CD14-positive monocyte (primary cell): ENCODE measurements at regions not wholly inside any gene's neighbourhood (a gene's known extent, or its start where the extent isn't known, plus 50 kb on each side); places are given as distances from the start of the nearest gene placed in this dataset.

Experiments used
- DNase-seq, 3 donors: peaks; one replicate each; pipeline ENCODE4 v3.0.0-alpha.2; 2011 to 2022
- H2AFZ ChIP-seq: 2 replicates; pipeline ENCODE4 v1.6.0; 2012; ENCODE audit warnings: mild to moderate bottlenecking, low read depth, low read length, inconsistent platforms; ENCODE audit not compliant: insufficient read depth, poor library complexity, severe bottlenecking
- H3K27ac ChIP-seq, 2 donors: 1 replicate in 1 of 2; 2 replicates in 1 of 2; pipeline ENCODE4 v1.5.1; 2012 to 2013; ENCODE audit warnings: low read length in 2 of 2, control low read depth in 1 of 2, inconsistent platforms in 1 of 2, low read depth in 1 of 2, mild to moderate bottlenecking in 1 of 2
- H3K27me3 ChIP-seq, 2 donors: one replicate each; pipeline versions ENCODE4 v1.6.0 to v1.6.1; 2011 to 2013; ENCODE audit warnings: low read length in 2 of 2; ENCODE audit not compliant: control insufficient read depth in 2 of 2, insufficient read depth in 2 of 2
- H3K36me3 ChIP-seq, 2 donors: replicated peaks in 1 of 2; 1 replicate in 1 of 2; 2 replicates in 1 of 2; pipeline versions ENCODE4 v1.5.1 to v1.6.1; 2012 to 2013; ENCODE audit warnings: low read length in 2 of 2, control low read depth in 1 of 2, inconsistent platforms in 1 of 2, mild to moderate bottlenecking in 1 of 2; ENCODE audit not compliant: insufficient read depth in 2 of 2, control insufficient read depth in 1 of 2
- H3K4me1 ChIP-seq, 2 donors: 1 replicate in 1 of 2; 2 replicates in 1 of 2; pipeline versions ENCODE4 v1.5.1 to v1.6.1; 2012 to 2013; ENCODE audit warnings: low read length in 2 of 2, control low read depth in 1 of 2, inconsistent platforms in 1 of 2, mild to moderate bottlenecking in 1 of 2, moderate library complexity in 1 of 2; ENCODE audit not compliant: insufficient read depth in 2 of 2, control insufficient read depth in 1 of 2
- H3K4me2 ChIP-seq: replicated peaks from 2 replicates; pipeline ENCODE3; 2012; ENCODE audit warnings: low read length, moderate library complexity, mild to moderate bottlenecking; ENCODE audit not compliant: poor library complexity, severe bottlenecking; ENCODE audit errors: extremely low read depth
- H3K4me3 ChIP-seq, 3 experiments: fragments of 200-600 bp in 1 of 3; sonication (generic) in 1 of 3; replicated peaks in 1 of 3; 1 replicate in 2 of 3; 2 replicates in 1 of 3; pipeline ENCODE4 v1.5.1; 2011 to 2013; ENCODE audit warnings: low read length in 3 of 3, mild to moderate bottlenecking in 3 of 3, control low read depth in 2 of 3, low read depth in 2 of 3, inconsistent platforms in 1 of 3, moderate library complexity in 1 of 3
- H3K79me2 ChIP-seq: 2 replicates; pipeline ENCODE4 v1.6.0; 2012; ENCODE audit warnings: mild to moderate bottlenecking, control low read depth, inconsistent platforms, low read length, moderate library complexity; ENCODE audit not compliant: insufficient read depth
- H3K9ac ChIP-seq: 2 replicates; pipeline ENCODE4 v1.6.0; 2017; ENCODE audit warnings: low read length, mild to moderate bottlenecking; ENCODE audit not compliant: insufficient read depth, poor library complexity, severe bottlenecking
- H3K9me3 ChIP-seq, 2 donors: replicated peaks in 1 of 2; 1 replicate in 1 of 2; 2 replicates in 1 of 2; pipeline versions ENCODE4 v1.5.1 to v1.6.1; 2012 to 2013; ENCODE audit warnings: low read length in 2 of 2, control low read depth in 1 of 2; ENCODE audit not compliant: control insufficient read depth in 1 of 2, insufficient read depth in 1 of 2
- H4K20me1 ChIP-seq: 2 replicates; pipeline ENCODE4 v1.6.0; 2012; ENCODE audit warnings: mild to moderate bottlenecking, low read length, control low read depth, moderate library complexity; ENCODE audit not compliant: insufficient read depth
- H3K27ac Mint-ChIP-seq, 7 donors: one replicate each; pipeline ENCODE4 v1.8.0; 2020; ENCODE audit warnings: mild to moderate bottlenecking in 7 of 7, mixed read lengths in 7 of 7, moderate library complexity in 6 of 7, inconsistent platforms in 2 of 7
- H3K27me3 Mint-ChIP-seq, 3 donors: one replicate each; pipeline ENCODE4 v1.8.0; 2021 to 2022; ENCODE audit warnings: low read depth in 3 of 3, mild to moderate bottlenecking in 3 of 3, mixed read lengths in 3 of 3, moderate library complexity in 3 of 3, inconsistent platforms in 1 of 3
- H3K36me3 Mint-ChIP-seq, 2 donors: one replicate each; pipeline ENCODE4 v1.8.0; 2020; ENCODE audit warnings: mixed read lengths in 2 of 2, inconsistent platforms in 1 of 2, mild to moderate bottlenecking in 1 of 2
- H3K4me1 Mint-ChIP-seq: one replicate; pipeline ENCODE4 v1.8.0; 2020; ENCODE audit warnings: mild to moderate bottlenecking, mixed read lengths
- H3K4me3 Mint-ChIP-seq, 2 donors: one replicate each; pipeline ENCODE4 v1.8.0; 2020; ENCODE audit warnings: mild to moderate bottlenecking in 2 of 2, mixed read lengths in 2 of 2, moderate library complexity in 1 of 2
- H3K9me3 Mint-ChIP-seq, 7 donors: one replicate each; pipeline ENCODE4 v1.8.0; 2020 to 2022; ENCODE audit warnings: mixed read lengths in 7 of 7, mild to moderate bottlenecking in 6 of 7, moderate library complexity in 6 of 7, inconsistent platforms in 2 of 7
- CTCF ChIP-seq: fragments of 200-600 bp; IDR thresholded peaks from one replicate; pipeline ENCODE4 v1.8.0; 2022; ENCODE audit warnings: antibody characterized with exemption, mild to moderate bottlenecking
- WGBS: methylation state at CpG from one replicate; pipeline ENCODE4 v1.1.5; 2013; ENCODE audit warnings: missing lambda C conversion rate; ENCODE audit not compliant: insufficient coverage; 5-methylcytosine and 5-hydroxymethylcytosine counted together
- intact Hi-C, 2 donors: fragments of 100-400 bp; cut with micrococcal nuclease; formaldehyde crosslinking; loops; one replicate each; pipeline versions ENCODE4 v1.15.0 to v1.15.1; 2023

- no peak overlapping the region for H3K9ac ChIP-seq
- H3K4me1 Mint-ChIP-seq = peaks cover 2% of the 10 kb centered on the region
- H3K4me3 ChIP-seq = no peak overlapping the region
- H3K27ac ChIP-seq = no peak overlapping the region
- H3K4me3 Mint-ChIP-seq = no peak overlapping the region
- TF ChIP-seq CTCF = no peak
- 79% methylated on average over 6 of the region's 6 CpGs for WGBS
- H3K36me3 Mint-ChIP-seq = no peaks in the 10 kb centered on the region
- H3K79me2 ChIP-seq = no peaks in the 10 kb centered on the region
- intact Hi-C loops = no loop called here
- H3K27ac Mint-ChIP-seq = no peak overlapping the region
- H3K27me3 Mint-ChIP-seq = peaks cover 6 to 19% (median 7%) of the 10 kb centered on the region in 3 donors
- no peaks in the 10 kb centered on the region for H3K4me1 ChIP-seq
- no peaks in the 10 kb centered on the region for H3K9me3 ChIP-seq
- H3K36me3 ChIP-seq = no peaks in the 10 kb centered on the region
- no peak overlapping the region for H3K4me2 ChIP-seq
- H3K9me3 Mint-ChIP-seq = peaks cover 0 to 3% (median 0%) of the 10 kb centered on the region in 7 donors
- no peaks in the 10 kb centered on the region for H4K20me1 ChIP-seq
- peaks cover 0 to 4% of the 10 kb centered on the region in 2 donors for H3K27me3 ChIP-seq
- H2AFZ ChIP-seq = no peak overlapping the region
- no peak for DNase-seq
These were observed 135.7 kb downstream of the FGF18 start for GRCh38 chr5:171555160-171555559.

- no peaks in the 10 kb centered on the region for H4K20me1 ChIP-seq
- Mint-ChIP-seq H3K4me3 (no peak overlapping the region), H3K4me1 (no peaks in the 10 kb centered on the region), H3K27me3 (peaks cover 2 to 9% (median 4%) of the 10 kb centered on the region in 3 donors), H3K36me3 (no peaks in the 10 kb centered on the region), H3K9me3 (peaks cover 5 to 16% (median 11%) of the 10 kb centered on the region in 7 donors), H3K27ac (no peak overlapping the region)
- no peak for TF ChIP-seq CTCF
- H3K4me1 ChIP-seq = no peaks in the 10 kb centered on the region
- peak in 1 of 3 donors; percentile 19 for DNase-seq
- H3K36me3 ChIP-seq = no peaks in the 10 kb centered on the region
- intact Hi-C loops = no loop called here
- H3K79me2 ChIP-seq = no peaks in the 10 kb centered on the region
- H3K27me3 ChIP-seq = peaks cover 0 to 4% of the 10 kb centered on the region in 2 donors
- no peak overlapping the region for H3K9ac ChIP-seq
- H3K4me3 ChIP-seq = no peak overlapping the region
- no CpG with 5 or more reads among the region's 3 CpGs for WGBS
- no peak overlapping the region for H2AFZ ChIP-seq
- no peak overlapping the region for H3K4me2 ChIP-seq
- H3K27ac ChIP-seq = no peak overlapping the region
- no peaks in the 10 kb centered on the region for H3K9me3 ChIP-seq
These were observed 143.4 kb downstream of the FGF18 start for GRCh38 chr5:171562822-171563221.
